T-helper 17 cell (primary cell): ENCODE measurements at regions not wholly inside any gene's neighbourhood (a gene's known extent, or its start where the extent isn't known, plus 50 kb on each side); places are given as distances from the start of the nearest gene placed in this dataset.

Source experiments
- ATAC-seq: fragments of 150-1000 bp; cut with Tn5 transposase; 2 replicates; pipeline ENCODE4 v1.10.0; 2021; ENCODE audit warnings: mild to moderate bottlenecking, moderate library complexity
- DNase-seq, 3 donors: peaks; one replicate each; pipeline versions ENCODE4 v3.0.0 to v3.0.0-alpha.2; 2020 to 2021
- H3K9me3 ChIP-seq: one replicate; pipeline ENCODE4 v1.7.0; 2013; ENCODE audit warnings: low read length, mild to moderate bottlenecking; ENCODE audit not compliant: control insufficient read depth, poor library complexity, severe bottlenecking
- H3K27ac Mint-ChIP-seq: one replicate; pipeline ENCODE4 v1.8.0; 2022; ENCODE audit warnings: mild to moderate bottlenecking, moderate library complexity, mixed read lengths
- H3K27me3 Mint-ChIP-seq: one replicate; pipeline ENCODE4 v1.8.0; 2022; ENCODE audit warnings: mixed read lengths
- H3K36me3 Mint-ChIP-seq: one replicate; pipeline ENCODE4 v1.8.0; 2022; ENCODE audit warnings: low read depth, mixed read lengths
- H3K4me1 Mint-ChIP-seq: one replicate; pipeline ENCODE4 v1.8.0; 2022; ENCODE audit warnings: mild to moderate bottlenecking, mixed read lengths
- H3K4me3 Mint-ChIP-seq: one replicate; pipeline ENCODE4 v1.8.0; 2022; ENCODE audit warnings: mild to moderate bottlenecking, moderate library complexity, mixed read lengths

- no peak overlapping the region for H3K27ac Mint-ChIP-seq
- H3K4me3 Mint-ChIP-seq = no peak overlapping the region
Measured at GRCh38 chr6:23266536-23266935, 697.2 kb downstream of the HDGFL1 start.

GRCh38 chr6:23267651-23268050, 698.3 kb downstream of the HDGFL1 start:
- Mint-ChIP-seq H3K27ac (no peak overlapping the region), H3K4me1 (no peaks in the 10 kb centered on the region), H3K4me3 (no peak overlapping the region), H3K27me3 (no peaks in the 10 kb centered on the region), H3K36me3 (no peaks in the 10 kb centered on the region)
- H3K9me3 ChIP-seq = no peaks in the 10 kb centered on the region
- ATAC-seq (no peak), DNase-seq (no peak)

More at GRCh38 chr6:23266536-23266935, 697.2 kb downstream of the HDGFL1 start:
- Mint-ChIP-seq H3K36me3 (no peaks in the 10 kb centered on the region), H3K4me1 (no peaks in the 10 kb centered on the region), H3K27me3 (no peaks in the 10 kb centered on the region)
- ATAC-seq (no peak), DNase-seq (no peak)
- no peaks in the 10 kb centered on the region for H3K9me3 ChIP-seq

DNA sequence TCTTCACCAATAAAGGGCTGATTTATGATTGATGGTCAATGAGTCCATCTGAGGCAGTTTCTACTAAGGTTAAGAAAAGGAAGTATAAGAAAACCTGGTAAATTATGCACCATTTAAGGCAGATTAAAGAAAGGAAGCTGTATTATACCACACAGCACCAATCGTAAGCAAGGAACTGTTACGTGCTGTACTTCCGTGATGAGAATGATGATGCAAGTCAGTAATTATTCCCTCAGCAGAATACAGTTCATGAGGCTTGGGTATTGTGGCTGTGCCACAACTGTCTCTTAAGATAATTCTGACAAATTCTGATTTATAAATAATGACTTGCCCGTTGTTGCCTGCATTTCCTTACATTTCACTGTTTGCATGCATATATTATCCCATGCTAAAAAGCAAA, 699.0 kb downstream of the HDGFL1 start:
- no peaks in the 10 kb centered on the region for H3K27me3 Mint-ChIP-seq
- H3K4me3 Mint-ChIP-seq = no peak overlapping the region
- DNase-seq (no peak), ATAC-seq (no peak)
- H3K27ac Mint-ChIP-seq = no peak overlapping the region
- no peaks in the 10 kb centered on the region for H3K36me3 Mint-ChIP-seq
- H3K9me3 ChIP-seq = no peaks in the 10 kb centered on the region
- H3K4me1 Mint-ChIP-seq = no peaks in the 10 kb centered on the region

DNA sequence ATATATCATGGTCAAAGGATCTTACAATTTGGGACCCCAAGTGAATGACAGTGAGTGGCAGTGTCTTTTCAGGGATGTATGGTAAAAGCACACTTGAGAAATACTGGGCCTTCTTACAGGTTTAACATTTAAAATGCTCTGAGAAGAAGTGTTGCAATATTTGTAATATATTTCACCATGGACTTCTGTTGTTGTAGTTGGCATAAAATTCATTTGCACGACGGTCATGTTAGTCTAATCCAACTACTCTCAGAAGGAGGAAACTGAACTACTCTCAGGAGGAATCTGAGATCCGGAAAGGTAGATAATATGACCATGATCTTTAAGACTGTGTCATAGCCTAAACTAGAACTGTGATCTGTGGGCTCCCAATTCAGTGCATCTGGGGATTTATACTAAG, 700.1 kb downstream of the HDGFL1 start:
- no peaks in the 10 kb centered on the region for H3K36me3 Mint-ChIP-seq
- DNase-seq = no peak
- H3K27ac Mint-ChIP-seq = no peak overlapping the region

GRCh38 chr6:23272536-23272935, 703.2 kb downstream of the HDGFL1 start:
- H3K9me3 ChIP-seq = no peaks in the 10 kb centered on the region
- H3K4me3 Mint-ChIP-seq = no peak overlapping the region
- ATAC-seq (no peak), DNase-seq (no peak)
- no peaks in the 10 kb centered on the region for H3K27me3 Mint-ChIP-seq
- H3K36me3 Mint-ChIP-seq = no peaks in the 10 kb centered on the region
- no peak overlapping the region for H3K27ac Mint-ChIP-seq
- no peaks in the 10 kb centered on the region for H3K4me1 Mint-ChIP-seq

More for the DNA sequence above, 700.1 kb downstream of the HDGFL1 start:
- no peak overlapping the region for H3K4me3 Mint-ChIP-seq
- H3K9me3 ChIP-seq = no peaks in the 10 kb centered on the region
- no peaks in the 10 kb centered on the region for H3K4me1 Mint-ChIP-seq
- ATAC-seq = no peak
- H3K27me3 Mint-ChIP-seq = no peaks in the 10 kb centered on the region

DNA sequence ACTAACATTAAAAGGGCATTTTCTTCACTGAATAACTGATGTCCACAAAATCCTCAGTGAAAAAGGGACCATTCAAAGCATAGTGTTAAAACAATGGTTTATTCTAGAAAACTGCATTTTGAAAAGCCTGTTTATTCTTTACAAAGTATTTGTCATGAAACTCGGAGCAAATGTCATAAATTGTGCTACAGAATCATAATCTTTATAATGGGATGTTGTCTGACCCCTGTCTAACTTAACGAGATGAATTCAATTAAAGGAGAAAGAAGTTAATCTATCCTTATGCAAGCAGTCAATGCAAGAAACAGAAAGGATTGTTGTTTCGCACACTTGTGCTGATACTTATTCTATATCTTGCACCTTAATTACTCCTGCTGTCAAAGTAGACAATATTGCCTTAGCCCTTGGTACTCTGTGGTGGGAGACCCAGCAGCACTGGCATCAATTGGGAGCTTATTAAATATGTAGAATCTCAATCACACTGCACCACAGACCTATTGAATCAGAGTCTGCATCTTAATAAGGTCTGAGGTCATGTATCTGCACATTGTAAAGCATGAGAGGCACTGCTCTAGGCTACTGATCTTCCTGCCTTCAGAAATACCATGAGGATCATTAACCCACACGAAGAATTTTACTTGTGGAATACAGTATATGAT, 708.3 kb downstream of the HDGFL1 start:
- Mint-ChIP-seq H3K36me3 (no peaks in the 10 kb centered on the region), H3K4me1 (no peaks in the 10 kb centered on the region), H3K27ac (no peak overlapping the region), H3K27me3 (no peaks in the 10 kb centered on the region), H3K4me3 (no peak overlapping the region)
- ATAC-seq (no peak), DNase-seq (no peak)
- no peaks in the 10 kb centered on the region for H3K9me3 ChIP-seq

DNA sequence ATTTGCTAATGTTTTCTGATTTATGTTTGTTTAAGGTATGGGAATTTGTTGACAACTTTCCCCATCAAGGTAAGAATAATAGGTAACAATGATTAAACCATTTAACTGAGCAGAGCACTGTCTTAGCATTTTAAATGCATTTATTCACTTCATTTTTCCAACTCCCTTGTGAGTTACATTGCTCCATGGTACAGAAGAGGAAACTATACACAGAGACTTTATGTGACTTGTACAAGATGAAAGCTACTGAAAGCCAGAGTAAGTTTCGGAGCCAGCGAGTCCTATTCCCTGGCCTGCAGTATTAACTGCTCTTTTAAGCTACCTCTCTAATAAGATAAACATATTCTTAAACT, 708.8 kb downstream of the HDGFL1 start:
- H3K27ac Mint-ChIP-seq = no peak overlapping the region
- no peaks in the 10 kb centered on the region for H3K9me3 ChIP-seq
- no peaks in the 10 kb centered on the region for H3K27me3 Mint-ChIP-seq
- no peaks in the 10 kb centered on the region for H3K4me1 Mint-ChIP-seq
- ATAC-seq (no peak), DNase-seq (no peak)
- H3K36me3 Mint-ChIP-seq = no peaks in the 10 kb centered on the region
- H3K4me3 Mint-ChIP-seq = no peak overlapping the region

DNA sequence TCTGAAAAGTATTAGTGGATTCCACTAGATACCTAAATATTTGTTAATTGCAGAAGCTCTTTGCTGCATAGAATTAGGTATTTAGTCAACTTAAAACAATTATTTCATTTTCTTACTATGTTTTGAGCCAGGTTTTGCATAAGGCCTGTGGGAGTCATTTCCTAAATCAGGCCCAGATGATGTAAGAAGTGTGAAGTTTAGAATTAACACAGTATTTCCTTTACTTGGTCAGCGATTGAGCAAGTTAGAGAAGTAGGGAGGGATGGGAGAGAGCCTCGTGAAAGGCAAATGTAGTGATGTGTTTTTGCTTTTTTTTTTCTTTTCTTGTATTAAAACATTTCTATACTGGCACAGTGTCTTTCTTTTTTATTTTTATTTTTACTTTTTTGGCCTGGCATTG, 711.1 kb downstream of the HDGFL1 start:
- no peaks in the 10 kb centered on the region for H3K4me1 Mint-ChIP-seq

GRCh38 chr6:23282252-23283021, 713.1 kb downstream of the HDGFL1 start:
- DNase-seq = no peak
- no peak overlapping the region for H3K27ac Mint-ChIP-seq
- no peaks in the 10 kb centered on the region for H3K36me3 Mint-ChIP-seq
- H3K4me3 Mint-ChIP-seq = no peak overlapping the region
- ATAC-seq = no peak
- H3K9me3 ChIP-seq = no peaks in the 10 kb centered on the region
- no peaks in the 10 kb centered on the region for H3K27me3 Mint-ChIP-seq
- no peaks in the 10 kb centered on the region for H3K4me1 Mint-ChIP-seq

More for the DNA sequence above, 711.1 kb downstream of the HDGFL1 start:
- no peak overlapping the region for H3K27ac Mint-ChIP-seq
- H3K36me3 Mint-ChIP-seq = no peaks in the 10 kb centered on the region
- H3K9me3 ChIP-seq = no peaks in the 10 kb centered on the region
- no peaks in the 10 kb centered on the region for H3K27me3 Mint-ChIP-seq
- ATAC-seq (no peak), DNase-seq (no peak)
- no peak overlapping the region for H3K4me3 Mint-ChIP-seq

GRCh38 chr6:23293653-23294052, 724.3 kb downstream of the HDGFL1 start:
- ATAC-seq = no peak
- Mint-ChIP-seq H3K27ac (no peak overlapping the region), H3K4me1 (no peaks in the 10 kb centered on the region), H3K4me3 (no peak overlapping the region), H3K36me3 (no peaks in the 10 kb centered on the region), H3K27me3 (no peaks in the 10 kb centered on the region)
- no peak for DNase-seq
- H3K9me3 ChIP-seq = no peaks in the 10 kb centered on the region

DNA sequence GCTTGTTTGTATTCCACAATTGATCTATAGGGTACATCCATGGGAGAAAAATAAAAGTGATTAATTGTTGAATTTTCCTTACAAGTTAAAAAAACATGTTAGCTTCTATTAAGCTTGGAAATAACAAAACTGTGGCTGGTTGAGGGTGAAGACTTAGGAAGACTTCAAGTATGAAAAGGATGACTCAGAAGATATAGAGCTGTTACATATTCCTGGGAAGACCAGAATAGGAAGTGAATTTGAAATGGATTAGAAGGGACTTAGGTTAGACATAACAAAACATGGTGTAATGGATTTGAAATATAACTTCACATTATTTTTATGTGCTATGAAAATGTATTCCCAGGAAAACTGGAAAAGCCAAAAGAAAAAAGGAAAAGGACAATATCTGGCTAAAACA, 732.2 kb downstream of the HDGFL1 start:
- no peaks in the 10 kb centered on the region for H3K27me3 Mint-ChIP-seq
- H3K4me3 Mint-ChIP-seq = no peak overlapping the region
- H3K9me3 ChIP-seq = no peaks in the 10 kb centered on the region
- no peaks in the 10 kb centered on the region for H3K36me3 Mint-ChIP-seq
- ATAC-seq (no peak), DNase-seq (no peak)
- no peak overlapping the region for H3K27ac Mint-ChIP-seq
- no peaks in the 10 kb centered on the region for H3K4me1 Mint-ChIP-seq

- H3K9me3 ChIP-seq = no peaks in the 10 kb centered on the region
- ATAC-seq (no peak), DNase-seq (no peak)
- Mint-ChIP-seq H3K27ac (no peak overlapping the region), H3K4me3 (no peak overlapping the region), H3K4me1 (no peaks in the 10 kb centered on the region), H3K27me3 (no peaks in the 10 kb centered on the region), H3K36me3 (no peaks in the 10 kb centered on the region)
Measured at GRCh38 chr6:23302514-23302913, 733.1 kb downstream of the HDGFL1 start.

DNA sequence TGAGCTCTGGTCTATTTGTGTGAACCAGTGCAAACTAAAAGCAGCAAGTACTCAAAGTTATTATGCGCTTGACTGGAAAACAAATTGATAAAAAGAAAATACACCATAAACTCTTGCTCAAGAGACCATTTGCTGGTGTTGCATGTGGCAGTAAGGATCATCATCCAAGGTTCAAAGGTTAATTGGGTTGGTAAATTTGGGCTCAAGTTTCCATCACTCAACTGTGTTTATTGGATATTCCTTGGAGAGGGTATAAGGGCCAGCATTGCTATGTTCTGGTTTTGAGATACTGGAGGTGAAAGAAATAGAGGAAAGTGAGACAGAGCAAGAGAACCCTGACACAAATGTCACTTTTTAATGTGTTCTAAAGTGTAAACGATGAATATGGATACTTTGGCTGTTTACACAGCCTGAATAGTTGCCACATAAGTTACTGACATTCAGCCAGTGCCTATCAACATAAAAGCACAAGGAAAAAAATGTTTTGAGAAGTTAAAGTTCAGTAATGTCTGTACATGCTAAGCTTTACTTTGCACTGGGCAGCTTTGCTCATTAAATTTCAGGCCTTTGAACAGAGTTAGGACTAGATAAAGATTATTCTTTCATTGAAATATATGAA, 736.1 kb downstream of the HDGFL1 start:
- Mint-ChIP-seq H3K36me3 (no peaks in the 10 kb centered on the region), H3K27me3 (no peaks in the 10 kb centered on the region), H3K4me1 (no peaks in the 10 kb centered on the region), H3K27ac (no peak overlapping the region), H3K4me3 (no peak overlapping the region)
- DNase-seq (no peak), ATAC-seq (no peak)
- H3K9me3 ChIP-seq = no peaks in the 10 kb centered on the region
